ENCODE measurements at regions not wholly inside any gene's neighbourhood (a gene's known extent, or its start where the extent isn't known, plus 50 kb on each side); places are given as distances from the start of the nearest gene placed in this dataset.
"Not testable (repeated sequence)": the region's sequence is repeated elsewhere in the genome, so short reads cannot be mapped to it uniquely, and the experiment has no call there.

- no peaks in the 10 kb centered on the region for H3K4me1 ChIP-seq
- DNase-seq (ENCODE audit: low spot score in 2 of 2), result no peak
- no peak overlapping the region for H3K4me3 ChIP-seq
- intact Hi-C loops (cut with DNase I), result no loop called here
- no peaks in the 10 kb centered on the region for H3K27me3 ChIP-seq
- H3K36me3 ChIP-seq, result no peaks in the 10 kb centered on the region
- H3K9me3 ChIP-seq, result no peaks in the 10 kb centered on the region
- TF ChIP-seq, protein P1, sequence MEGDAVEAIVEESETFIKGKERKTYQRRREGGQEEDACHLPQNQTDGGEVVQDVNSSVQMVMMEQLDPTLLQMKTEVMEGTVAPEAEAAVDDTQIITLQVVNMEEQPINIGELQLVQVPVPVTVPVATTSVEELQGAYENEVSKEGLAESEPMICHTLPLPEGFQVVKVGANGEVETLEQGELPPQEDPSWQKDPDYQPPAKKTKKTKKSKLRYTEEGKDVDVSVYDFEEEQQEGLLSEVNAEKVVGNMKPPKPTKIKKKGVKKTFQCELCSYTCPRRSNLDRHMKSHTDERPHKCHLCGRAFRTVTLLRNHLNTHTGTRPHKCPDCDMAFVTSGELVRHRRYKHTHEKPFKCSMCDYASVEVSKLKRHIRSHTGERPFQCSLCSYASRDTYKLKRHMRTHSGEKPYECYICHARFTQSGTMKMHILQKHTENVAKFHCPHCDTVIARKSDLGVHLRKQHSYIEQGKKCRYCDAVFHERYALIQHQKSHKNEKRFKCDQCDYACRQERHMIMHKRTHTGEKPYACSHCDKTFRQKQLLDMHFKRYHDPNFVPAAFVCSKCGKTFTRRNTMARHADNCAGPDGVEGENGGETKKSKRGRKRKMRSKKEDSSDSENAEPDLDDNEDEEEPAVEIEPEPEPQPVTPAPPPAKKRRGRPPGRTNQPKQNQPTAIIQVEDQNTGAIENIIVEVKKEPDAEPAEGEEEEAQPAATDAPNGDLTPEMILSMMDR (IDR thresholded peaks at IDR 0.05), result no peak
- H3K27ac ChIP-seq, result no peak overlapping the region
These were observed 1186.8 kb downstream of the TECRL start for GRCh38 chr4:63222466-63222865.

DNA sequence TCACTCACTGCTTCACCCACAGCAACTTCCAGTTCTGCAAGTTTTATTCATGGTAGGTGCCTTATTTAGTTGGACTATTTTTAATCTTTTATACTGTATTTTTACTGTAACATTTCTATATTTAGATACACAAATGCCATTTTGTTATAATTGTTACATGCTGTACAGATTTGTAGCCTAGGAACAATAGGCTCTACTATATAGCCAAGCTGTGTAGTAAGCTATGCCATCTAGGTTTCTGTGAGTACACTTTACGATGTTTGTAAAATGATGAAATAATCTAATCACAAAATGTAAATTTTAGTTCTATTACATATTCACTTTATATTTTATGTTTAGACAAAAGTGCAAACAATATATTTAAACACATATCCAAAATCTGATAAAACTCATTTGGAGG lies 1187.8 kb downstream of the TECRL start:
- intact Hi-C loops (cut with DNase I), result no loop called here
- TF ChIP-seq, protein P1 (IDR thresholded peaks at IDR 0.05), result no peak
- H3K27ac ChIP-seq, result no peak overlapping the region
- H3K36me3 ChIP-seq, result no peaks in the 10 kb centered on the region
- no peaks in the 10 kb centered on the region for H3K27me3 ChIP-seq
- H3K4me3 ChIP-seq, result no peak overlapping the region
- H3K4me1 ChIP-seq, result no peaks in the 10 kb centered on the region
- H3K9me3 ChIP-seq, result no peaks in the 10 kb centered on the region
- DNase-seq (ENCODE audit: low spot score in 2 of 2), result no peak

GRCh38 chr4:63218856-63219255 lies 1190.4 kb downstream of the TECRL start:
- H3K36me3 ChIP-seq, result no peaks in the 10 kb centered on the region
- TF ChIP-seq, protein P1 (IDR thresholded peaks at IDR 0.05), result no peak
- no peak overlapping the region for H3K4me3 ChIP-seq
- H3K4me1 ChIP-seq, result no peaks in the 10 kb centered on the region
- no peaks in the 10 kb centered on the region for H3K27me3 ChIP-seq
- DNase-seq (ENCODE audit: low spot score in 2 of 2), result no peak
- intact Hi-C loops (cut with DNase I), result no loop called here
- H3K9me3 ChIP-seq, result peaks cover 0 to 5% of the 10 kb centered on the region in 2 donors
- no peak overlapping the region for H3K27ac ChIP-seq

- TF ChIP-seq, protein P1 (IDR thresholded peaks at IDR 0.05), result no peak
- Histone ChIP-seq H3K9me3 (peaks cover 0 to 5% of the 10 kb centered on the region in 2 donors), H3K4me3 (no peak overlapping the region), H3K27ac (no peak overlapping the region), H3K27me3 (no peaks in the 10 kb centered on the region), H3K4me1 (no peaks in the 10 kb centered on the region), H3K36me3 (no peaks in the 10 kb centered on the region)
- intact Hi-C loops (cut with DNase I), result no loop called here
- no peak for DNase-seq (ENCODE audit: low spot score in 2 of 2)
These were observed 1195.2 kb downstream of the TECRL start for GRCh38 chr4:63214076-63214475.

DNA sequence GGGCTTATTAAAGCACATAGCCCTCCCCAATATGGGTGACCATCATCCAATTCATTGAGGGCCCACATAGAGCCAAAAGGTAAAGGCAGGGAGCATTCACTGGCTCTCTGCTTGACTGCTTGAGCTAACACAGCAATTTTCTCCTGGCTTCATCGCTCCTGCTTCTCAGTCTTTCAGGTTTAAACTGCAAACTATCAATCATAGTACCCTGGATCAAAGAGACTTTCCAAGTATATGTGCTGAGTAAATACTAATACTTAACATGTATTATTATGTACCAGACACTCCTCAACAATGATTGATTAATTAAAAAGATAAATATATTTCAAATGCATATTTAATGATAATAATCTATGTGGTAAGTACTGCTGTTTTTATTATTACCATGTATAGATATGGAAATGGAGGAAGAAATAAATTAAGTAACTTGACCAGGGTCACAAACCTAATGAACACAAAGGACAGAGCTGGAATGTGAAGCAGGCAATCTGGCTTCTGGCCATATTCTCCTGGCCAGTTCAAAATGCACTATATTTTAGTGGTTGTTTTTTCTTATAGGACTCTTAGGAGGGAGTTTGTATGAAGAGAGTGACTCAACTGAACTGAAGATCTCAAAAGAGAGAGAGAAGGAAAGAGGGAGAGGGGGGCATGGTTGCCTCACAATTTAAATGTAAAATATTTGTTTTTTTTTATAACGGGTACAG lies 1197.3 kb downstream of the TECRL start:
- no peaks in the 10 kb centered on the region for H3K4me1 ChIP-seq
- H3K27me3 ChIP-seq, result no peaks in the 10 kb centered on the region
- peaks cover 0 to 5% of the 10 kb centered on the region in 2 donors for H3K9me3 ChIP-seq
- no peak overlapping the region for H3K4me3 ChIP-seq
- no peak overlapping the region for H3K27ac ChIP-seq
- DNase-seq (ENCODE audit: low spot score in 2 of 2), result no peak
- intact Hi-C loops (cut with DNase I), result no loop called here
- no peaks in the 10 kb centered on the region for H3K36me3 ChIP-seq
- TF ChIP-seq, protein P1 (IDR thresholded peaks at IDR 0.05), result no peak

DNA sequence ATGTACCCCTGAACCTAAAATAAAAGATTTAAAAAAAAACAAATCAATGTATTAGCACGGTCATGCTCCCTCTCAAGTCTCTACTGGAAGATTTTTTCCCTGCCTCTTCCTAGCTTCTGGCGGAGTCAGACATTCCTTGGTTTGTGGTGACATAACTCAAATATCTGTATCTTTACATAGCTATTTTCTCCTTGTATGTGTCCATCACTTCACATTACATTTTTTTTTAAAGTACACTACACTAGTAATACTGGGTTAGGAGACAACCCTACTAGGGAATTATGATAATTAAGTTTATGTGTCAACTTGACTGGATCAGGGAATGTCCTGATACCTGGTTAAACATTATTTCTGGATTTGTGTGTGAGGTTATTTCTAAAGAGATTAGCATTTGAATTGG lies 1197.9 kb downstream of the TECRL start:
- no peaks in the 10 kb centered on the region for H3K36me3 ChIP-seq
- TF ChIP-seq, protein P1 (IDR thresholded peaks at IDR 0.05), result no peak
- intact Hi-C loops (cut with DNase I), result no loop called here
- H3K27ac ChIP-seq, result no peak overlapping the region
- no peaks in the 10 kb centered on the region for H3K27me3 ChIP-seq
- no peak for DNase-seq (ENCODE audit: low spot score in 2 of 2)
- no peak overlapping the region for H3K4me3 ChIP-seq
- H3K9me3 ChIP-seq, result peaks cover 0 to 5% of the 10 kb centered on the region in 2 donors
- H3K4me1 ChIP-seq, result no peaks in the 10 kb centered on the region

DNA sequence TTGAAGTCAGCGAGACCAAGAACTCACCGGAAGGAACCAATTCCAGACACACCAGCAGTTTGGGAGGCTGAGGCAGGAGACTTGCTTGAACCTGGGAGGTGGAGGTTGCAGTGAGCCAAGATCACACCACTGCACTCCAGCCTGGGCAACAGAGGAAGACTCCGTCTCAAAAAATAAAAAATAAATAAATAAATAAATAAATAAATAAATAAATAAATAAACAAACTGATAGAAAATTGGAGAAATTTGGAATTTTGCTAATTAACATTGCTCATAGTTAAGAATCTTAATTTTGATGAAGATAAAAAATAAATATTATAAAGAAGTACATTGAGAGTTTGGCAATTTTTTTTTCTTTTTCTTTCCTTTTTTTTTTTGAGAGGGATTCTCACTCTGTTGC lies 1216.2 kb downstream of the TECRL start:
- H3K27ac ChIP-seq; H3K36me3 ChIP-seq; H3K27me3 ChIP-seq; H3K4me3 ChIP-seq; DNase-seq (ENCODE audit: low spot score in 2 of 2); intact Hi-C loops (cut with DNase I); H3K4me1 ChIP-seq; H3K9me3 ChIP-seq: not testable (repeated sequence)
